Right lobe of liver (tissue), 4 donors: ENCODE measurements at regions not wholly inside any gene's neighbourhood (a gene's known extent, or its start where the extent isn't known, plus 50 kb on each side); places are given as distances from the start of the nearest gene placed in this dataset.

Experiments
- POLR2A ChIP-seq: fragments of 450-650 bp; IDR thresholded peaks from one replicate; pipeline ENCODE4 v1.6.1; 2017; ENCODE audit warnings: antibody characterized with exemption, mild to moderate bottlenecking
- TF ChIP-seq, protein P1 (sequence below), 4 donors: fragments of 200-600 bp in 3 of 4; fragments of 450-650 bp in 1 of 4; IDR thresholded peaks; one replicate each; pipeline versions ENCODE4 v1.5.1 to v1.8.0; 2016 to 2022; ENCODE audit warnings: antibody characterized with exemption in 4 of 4, mild to moderate bottlenecking in 2 of 4
- donor health status: DM: no; HTN: no; CAD: no.
- donor health status: DM: no; HTN: no; CAD: no.
- donor health status: DM: no; HTN: yes; CAD: no.

DNA sequence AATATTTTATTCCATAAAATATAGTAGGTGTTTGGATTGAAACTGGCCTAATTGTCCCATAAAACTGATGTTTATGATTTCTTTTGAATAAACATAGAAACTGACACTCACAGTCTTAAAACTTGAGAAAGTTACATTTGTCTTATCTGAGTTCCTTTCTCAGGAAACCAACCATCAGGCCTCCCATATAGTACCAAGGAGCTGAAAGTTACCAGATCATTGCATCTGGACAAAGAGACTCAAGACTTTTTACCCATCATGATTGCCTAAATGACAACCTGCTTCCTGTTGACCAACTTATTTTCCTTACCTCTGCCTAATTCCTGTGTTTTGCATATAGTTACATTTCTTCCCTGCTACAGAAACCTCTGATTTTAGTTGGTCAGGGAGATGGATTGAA lies 137.0 kb upstream of the XPO1 start:
- TF ChIP-seq, protein P1, sequence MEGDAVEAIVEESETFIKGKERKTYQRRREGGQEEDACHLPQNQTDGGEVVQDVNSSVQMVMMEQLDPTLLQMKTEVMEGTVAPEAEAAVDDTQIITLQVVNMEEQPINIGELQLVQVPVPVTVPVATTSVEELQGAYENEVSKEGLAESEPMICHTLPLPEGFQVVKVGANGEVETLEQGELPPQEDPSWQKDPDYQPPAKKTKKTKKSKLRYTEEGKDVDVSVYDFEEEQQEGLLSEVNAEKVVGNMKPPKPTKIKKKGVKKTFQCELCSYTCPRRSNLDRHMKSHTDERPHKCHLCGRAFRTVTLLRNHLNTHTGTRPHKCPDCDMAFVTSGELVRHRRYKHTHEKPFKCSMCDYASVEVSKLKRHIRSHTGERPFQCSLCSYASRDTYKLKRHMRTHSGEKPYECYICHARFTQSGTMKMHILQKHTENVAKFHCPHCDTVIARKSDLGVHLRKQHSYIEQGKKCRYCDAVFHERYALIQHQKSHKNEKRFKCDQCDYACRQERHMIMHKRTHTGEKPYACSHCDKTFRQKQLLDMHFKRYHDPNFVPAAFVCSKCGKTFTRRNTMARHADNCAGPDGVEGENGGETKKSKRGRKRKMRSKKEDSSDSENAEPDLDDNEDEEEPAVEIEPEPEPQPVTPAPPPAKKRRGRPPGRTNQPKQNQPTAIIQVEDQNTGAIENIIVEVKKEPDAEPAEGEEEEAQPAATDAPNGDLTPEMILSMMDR (IDR thresholded peaks at IDR 0.05): no peak
- no peak for TF ChIP-seq POLR2A
